NCI-H82 treated with DMSO at 0.1 percent for 48 hours (cell line): ENCODE measurements at regions not wholly inside any gene's neighbourhood (a gene's known extent, or its start where the extent isn't known, plus 50 kb on each side); places are given as distances from the start of the nearest gene placed in this dataset.
A peak's percentile ranks its signal among the peaks of the same experiment; 100 is the strongest.
"Not testable (repeated sequence)": the region's sequence is repeated elsewhere in the genome, so short reads cannot be mapped to it uniquely, and the experiment has no call there.

Experiments
- DNase-seq: peaks from one replicate; lab custom pipeline; 2025; ENCODE audit not compliant: unreplicated experiment; lab: John Stamatoyannopoulos, UW

- DNase-seq = no peak
Measured at GRCh38 chr1:111063595-111063994, 76.3 kb downstream of the DRAM2 start.

GRCh38 chr1:111062624-111063023 lies 77.3 kb downstream of the DRAM2 start:
- DNase-seq = no peak

GRCh38 chr1:111062081-111062480 lies 77.8 kb downstream of the DRAM2 start:
- DNase-seq = no peak

GRCh38 chr1:111054656-111055055 lies 85.2 kb downstream of the DRAM2 start:
- DNase-seq = no peak

- no peak for DNase-seq
Measured at GRCh38 chr1:111052246-111052645, 87.6 kb downstream of the DRAM2 start.

- not testable (repeated sequence) for DNase-seq
Measured at GRCh38 chr1:111048253-111048652, 84.5 kb upstream of the LRIF1 start.

GRCh38 chr1:111045033-111045722 lies 81.5 kb upstream of the LRIF1 start:
- no peak for DNase-seq

GRCh38 chr1:111032295-111032897 lies 68.7 kb upstream of the LRIF1 start:
- peak; percentile 6 for DNase-seq

- peak; percentile 27 for DNase-seq
Measured at GRCh38 chr1:111030590-111030989, 66.9 kb upstream of the LRIF1 start.

GRCh38 chr1:111025109-111025508 lies 61.4 kb upstream of the LRIF1 start:
- DNase-seq = no peak

GRCh38 chr1:111015222-111015621 lies 51.5 kb upstream of the LRIF1 start:
- no peak for DNase-seq
